Activated CD4-positive, CD25-positive, alpha-beta regulatory T cell treated with anti-CD3 and anti-CD28 coated beads, Interleukin-2, amount 50 U/mL, for 72 hours (primary cell): ENCODE measurements at regions not wholly inside any gene's neighbourhood (a gene's known extent, or its start where the extent isn't known, plus 50 kb on each side); places are given as distances from the start of the nearest gene placed in this dataset.
"Not testable (repeated sequence)": the region's sequence is repeated elsewhere in the genome, so short reads cannot be mapped to it uniquely, and the experiment has no call there.

Experiments
- DNase-seq: peaks from one replicate; pipeline ENCODE4 v3.0.0; 2021

DNA sequence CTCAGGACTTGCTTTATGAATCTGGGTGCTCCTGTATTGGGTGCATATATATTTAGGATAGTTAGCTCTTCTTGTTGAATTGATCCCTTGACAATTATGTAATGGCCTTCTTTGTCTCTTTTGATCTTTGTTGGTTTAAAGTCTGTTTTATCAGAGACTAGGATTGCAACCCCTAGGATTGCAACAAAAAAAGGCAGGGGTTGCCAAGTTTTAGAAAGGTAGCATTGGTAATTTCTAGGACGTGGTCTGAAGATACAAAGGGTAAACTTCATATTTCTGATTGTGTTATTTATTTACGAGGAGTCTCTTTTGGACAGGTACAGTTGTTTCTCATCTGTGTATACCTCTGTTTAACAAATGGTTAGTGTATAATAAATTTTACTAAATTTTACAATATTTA, 433.7 kb downstream of the BTG1 start:
- not testable (repeated sequence) for DNase-seq

DNA sequence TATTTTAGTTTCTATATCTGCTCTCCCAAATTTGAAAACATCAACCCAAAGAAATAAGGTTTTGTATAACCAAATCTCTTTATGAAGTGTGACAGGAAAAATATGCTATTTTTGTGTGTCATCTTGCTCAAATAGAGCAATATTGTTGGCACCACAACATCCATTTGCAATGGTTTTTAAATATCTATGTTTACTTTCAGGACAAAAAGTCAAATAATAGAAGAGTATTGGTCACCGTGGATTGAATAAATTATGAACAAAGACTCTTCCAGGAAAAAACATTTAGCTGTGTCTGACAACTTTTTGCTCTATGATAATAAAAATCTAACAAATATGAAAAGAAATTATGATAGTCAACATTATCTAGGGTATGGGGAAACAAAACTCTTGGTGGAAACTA, 439.2 kb downstream of the BTG1 start:
- DNase-seq = no peak

DNA sequence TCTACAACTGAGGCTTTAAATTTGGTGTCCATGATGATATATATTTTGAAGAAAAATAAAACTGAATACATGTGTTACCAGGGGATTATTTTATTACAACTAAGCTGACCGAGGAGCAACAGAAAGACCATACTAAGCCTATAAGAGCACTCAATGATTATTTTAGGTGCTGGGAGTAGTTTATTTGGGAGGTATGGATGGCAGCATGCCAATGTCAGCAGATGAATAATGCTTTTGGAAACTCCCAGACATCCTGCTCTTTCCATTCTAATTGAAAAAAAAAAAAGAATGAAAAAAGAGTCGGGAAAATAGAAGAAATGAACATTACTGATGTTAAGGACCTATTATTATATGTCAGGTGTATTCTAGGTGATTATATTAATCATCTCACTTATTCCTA, 441.2 kb downstream of the BTG1 start:
- no peak for DNase-seq

DNA sequence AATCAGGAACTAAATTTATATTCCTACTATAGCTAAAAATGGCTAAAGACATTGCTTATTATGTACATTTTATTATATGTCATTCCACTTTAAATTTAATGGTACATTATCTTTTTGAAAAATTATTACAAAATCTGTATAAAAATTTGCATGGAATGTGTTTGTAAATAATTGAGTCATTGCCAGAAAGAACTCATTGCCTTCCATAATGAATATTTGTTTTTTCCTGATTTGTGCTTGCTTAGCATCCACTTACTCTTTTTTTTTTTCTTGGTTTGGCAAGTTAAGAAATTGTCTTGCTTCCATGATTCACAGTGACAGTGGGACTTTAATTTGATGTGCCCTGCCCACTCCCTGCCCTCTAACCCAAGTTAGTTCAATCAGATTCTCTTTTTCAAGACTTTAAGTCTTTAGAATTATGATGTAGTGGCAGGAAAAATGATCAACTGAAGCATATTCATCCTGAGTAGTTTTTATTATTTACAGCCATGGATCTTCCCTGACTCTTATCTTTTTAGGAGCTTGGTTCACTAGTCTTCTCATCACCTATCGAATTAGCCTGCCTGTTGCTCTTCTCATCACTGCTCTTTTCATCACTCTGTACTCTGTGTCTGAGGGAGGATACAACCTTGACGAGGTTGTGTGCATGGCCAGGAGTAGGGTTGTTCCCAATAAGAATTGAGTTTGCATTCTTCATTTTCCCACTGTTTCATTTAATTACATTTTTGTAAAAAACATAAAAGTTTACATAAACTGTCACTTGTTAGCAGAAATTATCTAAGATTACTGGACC, 442.0 kb downstream of the BTG1 start:
- no peak for DNase-seq

DNA sequence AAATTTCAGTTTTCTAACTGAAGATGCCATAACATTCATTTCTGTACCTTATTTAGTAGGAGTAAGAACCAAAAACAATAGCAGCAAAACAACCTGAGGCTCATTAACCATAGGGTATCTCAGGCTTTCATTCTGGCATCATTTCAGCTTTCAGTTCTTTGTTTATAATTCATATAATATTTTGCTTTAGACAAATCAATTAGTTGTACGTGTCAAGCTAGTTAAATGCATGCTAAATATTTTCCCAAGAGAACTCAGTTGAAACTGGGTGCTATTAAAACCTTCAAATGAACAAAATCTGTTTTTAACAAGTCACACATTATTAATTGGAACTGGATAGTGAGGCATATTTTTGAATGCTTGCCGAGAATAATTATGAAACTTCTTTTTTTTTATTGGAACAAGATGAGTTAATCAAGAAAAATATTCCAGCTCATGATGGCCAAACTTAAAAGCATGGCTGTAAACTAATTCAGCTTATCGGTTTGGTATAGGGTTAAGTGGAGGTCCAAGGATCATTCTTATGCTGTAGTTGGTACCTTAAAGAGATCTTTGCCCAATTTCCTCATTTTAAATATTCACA, 442.7 kb downstream of the BTG1 start:
- no peak for DNase-seq

DNA sequence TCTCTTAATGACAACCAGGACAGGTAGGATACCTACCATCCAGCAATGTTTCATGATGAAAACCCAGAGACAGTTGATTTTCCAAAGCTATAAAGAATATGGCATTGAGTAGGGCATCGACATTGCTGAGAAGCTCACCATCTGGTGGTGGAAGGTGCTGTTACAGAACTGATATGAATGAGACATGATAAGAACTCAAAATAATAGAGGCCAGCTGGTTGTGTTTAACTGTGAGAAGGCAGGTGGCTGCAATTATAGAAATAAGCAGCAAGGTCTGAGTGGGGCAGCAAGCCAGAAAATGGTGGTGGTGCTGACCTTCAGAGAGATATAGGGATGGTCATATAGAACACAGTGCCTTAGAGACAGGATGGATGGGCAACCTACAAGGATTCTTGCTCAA, 449.7 kb downstream of the BTG1 start:
- DNase-seq = no peak

DNA sequence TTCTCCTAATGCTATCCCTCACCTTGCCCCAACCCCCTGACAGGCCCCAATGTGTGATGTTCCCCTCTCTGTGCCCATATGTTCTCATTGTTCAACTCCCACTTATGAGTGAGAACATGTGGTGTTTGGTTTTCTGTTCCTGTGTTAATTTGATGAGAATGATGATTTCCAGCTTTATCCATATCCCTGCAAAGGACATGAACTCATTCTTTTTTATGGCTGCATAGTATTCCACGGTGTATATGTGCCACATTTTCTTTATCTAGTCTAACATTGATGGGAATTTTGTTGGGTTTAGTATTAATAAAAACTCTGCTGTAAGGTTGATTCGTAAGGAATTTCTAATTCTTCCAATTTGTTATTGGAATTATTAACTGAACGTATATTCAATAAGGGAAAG, 450.2 kb downstream of the BTG1 start:
- DNase-seq = not testable (repeated sequence)

DNA sequence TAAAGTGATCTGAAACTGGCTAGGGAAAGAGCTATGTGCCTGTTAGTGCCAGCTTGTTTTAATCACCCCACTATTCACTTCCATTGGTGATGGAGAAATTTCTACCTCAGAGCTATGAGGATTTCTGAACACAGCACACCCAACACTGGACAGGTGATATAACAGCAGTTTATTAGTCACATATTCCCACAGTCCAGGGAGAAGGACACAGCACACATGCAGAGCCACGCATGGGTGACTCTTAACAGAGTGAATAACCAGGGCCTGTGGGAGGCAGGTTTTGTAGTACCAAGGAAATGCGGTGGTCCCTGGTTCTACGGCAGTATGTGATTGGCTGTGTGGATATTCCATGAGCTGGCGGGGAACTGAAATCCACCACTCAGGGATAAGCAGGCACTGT, 455.1 kb downstream of the BTG1 start:
- no peak for DNase-seq

DNA sequence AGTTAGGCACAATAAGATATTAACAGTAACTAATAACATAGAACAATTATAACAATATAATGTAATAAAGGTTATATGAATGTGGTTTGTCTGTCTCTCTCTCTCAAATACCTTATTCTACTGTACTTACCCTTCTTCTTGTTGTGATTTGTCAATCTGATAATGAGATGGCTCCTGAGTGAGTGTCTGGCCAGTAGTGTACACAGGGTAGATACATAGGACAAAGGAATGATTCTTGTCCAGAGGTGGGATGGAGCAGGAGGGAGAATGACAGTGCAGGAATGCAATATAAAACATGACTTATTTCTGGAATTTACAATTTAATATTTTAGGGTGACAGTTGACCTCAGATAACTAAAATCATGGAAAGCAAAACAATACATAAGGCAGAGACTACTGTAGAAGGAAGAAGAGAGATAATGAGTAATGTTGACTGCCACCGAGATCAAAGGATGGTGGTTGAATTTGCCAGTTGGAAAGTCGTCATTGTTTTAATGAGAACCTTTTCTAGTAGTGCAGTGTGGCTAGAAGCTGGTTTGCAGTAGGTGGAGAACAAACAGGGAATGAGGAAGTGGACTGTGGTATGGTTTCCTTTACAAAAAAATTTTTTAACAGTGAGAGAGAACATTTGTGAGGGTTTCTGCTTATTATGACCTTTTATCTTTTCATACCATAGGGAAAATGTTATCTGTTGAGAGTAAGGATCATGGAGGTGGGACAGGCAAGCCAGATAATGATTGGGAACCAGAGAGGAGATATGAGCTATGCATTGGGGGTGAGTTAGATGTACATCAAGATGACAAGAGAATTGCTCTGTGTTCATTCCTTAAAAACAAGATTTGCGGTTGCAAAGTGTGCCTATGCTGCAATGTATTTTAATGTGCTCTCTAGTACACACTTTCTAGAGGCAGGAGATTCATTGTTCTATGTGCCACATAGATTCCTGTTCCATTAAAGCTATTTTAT, 458.3 kb downstream of the BTG1 start:
- no peak for DNase-seq

DNA sequence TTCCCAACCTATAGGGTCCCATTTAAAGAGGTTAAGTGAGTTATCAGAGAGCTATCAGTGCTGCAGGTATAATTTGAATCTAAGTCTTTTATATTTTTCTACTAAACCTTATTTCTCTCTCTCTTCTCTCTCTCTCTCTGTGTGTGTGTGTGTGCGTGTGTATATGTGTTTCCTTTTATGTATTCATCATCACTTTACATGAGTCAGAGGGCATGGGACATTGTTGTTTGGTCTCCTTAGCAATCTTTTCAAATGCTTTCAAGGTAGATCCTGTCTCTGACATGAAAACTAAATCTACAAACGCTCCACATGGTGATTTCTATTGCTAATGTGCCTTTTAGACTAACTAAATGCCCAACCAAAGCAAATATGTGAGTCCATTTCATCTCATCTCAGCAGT, 459.7 kb downstream of the BTG1 start:
- DNase-seq = no peak

DNA sequence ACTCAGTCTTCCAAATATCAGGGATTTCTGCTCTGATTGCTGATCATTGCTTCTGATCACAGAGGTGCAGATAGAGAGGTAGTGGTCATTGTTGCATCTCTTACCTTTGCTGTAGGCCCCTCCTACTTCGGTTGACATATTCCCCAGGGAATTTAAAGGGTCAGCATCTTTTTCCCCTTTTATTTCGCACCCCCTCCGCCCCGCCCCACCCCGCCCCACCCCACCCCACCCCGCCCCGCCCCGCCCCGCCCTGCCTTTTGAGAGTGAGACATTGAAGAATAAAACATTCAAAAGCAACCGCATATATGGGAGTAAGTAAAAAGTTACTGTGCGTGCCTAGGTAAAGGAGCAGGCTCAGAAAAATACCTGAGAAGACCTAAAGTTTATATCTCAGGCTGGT, 463.9 kb downstream of the BTG1 start:
- no peak for DNase-seq

DNA sequence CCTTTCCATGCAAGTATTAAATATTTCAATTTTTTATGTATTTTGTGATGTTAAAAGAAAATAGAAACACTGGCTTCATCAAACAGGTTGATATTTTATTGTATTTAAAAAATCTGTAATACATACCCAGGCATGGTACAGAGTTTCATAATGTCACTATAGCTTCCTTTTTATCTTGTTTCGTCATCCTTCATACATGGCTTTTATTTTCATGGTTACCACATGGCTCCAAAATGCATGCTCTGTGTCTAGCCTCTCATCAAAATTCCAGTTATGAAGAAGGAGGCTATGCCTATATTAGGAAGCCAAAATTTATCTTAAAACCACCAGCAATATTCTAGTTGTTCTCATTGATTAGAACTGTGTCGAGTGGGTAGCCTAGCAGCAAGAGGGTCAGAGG, 464.8 kb downstream of the BTG1 start:
- DNase-seq = no peak

DNA sequence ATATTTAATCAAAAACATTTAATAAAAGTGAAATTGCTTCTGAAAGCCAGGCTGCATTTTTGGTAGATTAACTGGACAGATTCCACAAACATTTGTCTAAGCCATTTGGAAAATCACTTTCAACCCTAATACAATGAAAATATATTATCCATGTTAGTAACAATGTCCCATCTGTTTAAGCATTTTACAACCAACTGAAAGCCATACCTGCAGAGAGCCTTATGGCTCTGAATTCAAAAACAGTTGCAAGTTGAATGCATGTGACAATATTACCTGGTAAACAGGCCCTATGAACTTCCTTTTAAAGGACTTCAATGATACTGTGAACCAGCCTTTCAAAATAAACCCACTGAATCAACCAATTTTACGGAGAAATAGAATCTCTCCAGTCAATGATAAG, 468.1 kb downstream of the BTG1 start:
- no peak for DNase-seq

DNA sequence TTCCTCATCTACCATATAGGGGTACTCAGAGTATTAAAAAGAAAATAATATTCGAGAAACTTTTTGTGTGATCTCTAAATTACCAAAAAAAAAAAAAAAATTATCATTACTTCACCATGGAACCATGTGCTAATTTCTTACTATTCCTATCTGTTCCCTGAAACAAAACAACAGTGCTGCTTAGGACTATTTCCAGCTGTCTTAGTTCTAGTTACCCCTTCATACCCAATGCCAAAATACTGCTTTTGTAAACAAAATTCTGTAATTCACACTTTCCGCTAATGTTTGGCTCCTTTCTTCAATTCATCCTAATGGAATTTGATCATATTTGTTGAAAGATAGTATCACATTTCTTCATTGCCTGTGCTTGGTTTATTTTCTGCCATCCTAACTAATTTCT, 470.2 kb downstream of the BTG1 start:
- no peak for DNase-seq

DNA sequence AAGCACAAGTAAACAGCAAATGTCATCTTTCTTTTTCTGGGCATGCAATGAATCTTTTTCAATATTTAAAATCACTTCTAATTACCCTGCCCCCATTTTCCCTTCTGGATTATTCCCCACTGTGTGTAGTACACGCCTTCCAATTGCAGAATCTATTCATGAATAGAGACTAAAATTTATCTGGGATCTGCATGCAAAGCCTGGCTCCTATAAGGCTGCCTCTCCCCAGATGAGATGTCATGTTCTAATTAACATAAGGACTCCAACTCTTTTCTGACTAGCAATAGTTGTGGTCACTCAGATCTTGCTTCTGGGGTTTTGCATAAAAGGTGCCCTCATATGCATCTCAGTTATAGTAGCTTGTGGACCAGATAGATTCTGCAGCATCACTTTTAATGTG, 473.5 kb downstream of the BTG1 start:
- DNase-seq = no peak

DNA sequence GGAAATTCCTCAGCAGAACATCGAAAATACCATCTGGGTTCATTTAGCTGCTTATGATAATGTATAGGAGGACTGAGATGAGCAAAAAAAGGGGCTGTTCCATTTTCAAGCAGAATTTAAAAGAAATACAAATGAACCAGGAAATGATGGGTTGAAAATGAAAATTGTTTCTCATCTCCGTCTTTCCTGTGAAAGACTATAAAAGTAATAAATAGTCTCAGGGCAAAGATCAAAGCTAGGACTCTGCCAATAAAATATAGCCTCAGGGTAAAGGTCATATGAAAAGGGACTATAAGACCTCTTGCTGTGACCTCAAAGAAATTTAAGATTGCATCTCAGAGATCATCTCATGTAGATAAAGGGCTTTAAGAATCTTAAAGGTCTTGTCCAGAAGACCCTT, 478.0 kb downstream of the BTG1 start:
- no peak for DNase-seq

DNA sequence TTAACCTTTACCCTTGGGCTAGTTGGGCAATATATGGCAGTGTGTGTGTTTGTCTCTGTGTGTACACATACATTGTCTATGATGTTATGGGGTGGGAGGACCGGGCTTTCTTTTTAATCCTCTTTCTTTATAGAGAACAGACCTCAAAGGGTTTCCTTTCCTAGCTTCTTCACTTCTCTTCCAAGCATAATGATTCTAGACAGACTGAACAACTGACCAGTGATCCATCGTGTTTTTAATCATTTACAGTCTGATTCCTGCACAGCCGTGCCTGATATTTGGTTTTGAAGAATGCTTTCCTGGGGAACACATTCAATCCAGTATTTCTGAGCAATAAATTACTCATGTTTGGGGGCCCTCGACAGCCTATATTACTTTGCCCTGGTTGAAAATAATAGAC, 481.1 kb upstream of the DCN start:
- DNase-seq = no peak

DNA sequence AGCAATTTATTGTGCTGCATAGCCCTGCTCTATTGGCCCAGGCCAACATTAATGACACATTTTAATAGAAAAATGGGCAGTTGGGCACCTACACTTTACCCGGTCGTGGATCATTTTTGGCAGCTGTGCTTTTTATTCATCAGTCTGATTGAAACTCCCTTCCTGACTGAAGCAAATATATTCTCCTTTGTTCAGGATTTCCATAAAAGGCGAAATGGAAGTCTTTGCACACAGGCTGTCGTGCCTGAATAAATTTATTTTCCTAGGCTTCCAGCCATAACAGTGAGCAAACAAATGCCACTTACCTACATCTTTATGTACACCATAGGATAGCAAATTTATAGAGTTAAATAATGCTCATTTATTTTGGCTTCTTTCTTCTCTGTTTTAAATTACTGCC, 480.7 kb upstream of the DCN start:
- DNase-seq = no peak

DNA sequence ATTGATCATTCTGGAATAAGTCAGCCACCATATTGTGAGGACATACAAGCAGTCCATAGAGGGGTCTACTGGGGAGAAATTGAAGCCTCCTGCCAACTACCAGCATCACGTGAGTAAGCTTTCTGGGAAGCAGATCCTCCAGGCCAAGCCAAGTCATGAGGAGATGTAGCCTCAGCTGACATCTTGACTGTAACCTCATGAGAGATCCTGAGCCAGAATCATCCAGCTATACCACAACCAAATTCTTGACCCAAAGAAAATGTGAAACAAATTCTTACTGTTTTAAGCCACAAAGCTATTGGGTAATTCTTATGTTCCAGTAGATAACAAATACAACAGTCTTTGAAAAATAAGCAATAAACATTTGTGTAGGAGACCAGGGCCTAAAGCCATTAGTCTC, 479.4 kb upstream of the DCN start:
- no peak for DNase-seq

DNA sequence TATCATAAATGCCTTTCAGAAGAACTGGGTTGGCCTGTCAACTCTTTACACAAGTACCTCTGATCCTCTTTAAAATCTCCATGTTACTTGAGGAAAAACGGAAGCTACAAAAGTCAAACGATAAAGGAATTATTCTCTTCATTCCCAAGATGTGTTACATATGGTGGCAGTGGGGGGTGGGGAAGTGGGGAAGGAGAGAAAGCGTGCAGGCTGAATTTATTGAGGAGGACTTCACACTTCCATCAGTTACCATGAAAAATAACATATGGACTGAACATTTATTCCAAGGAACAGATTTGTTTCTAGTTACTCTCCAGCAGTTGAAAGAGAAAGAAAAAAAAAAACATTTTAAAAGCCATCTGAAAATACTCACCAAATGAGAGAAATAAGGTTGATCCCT, 474.4 kb upstream of the DCN start:
- no peak for DNase-seq

DNA sequence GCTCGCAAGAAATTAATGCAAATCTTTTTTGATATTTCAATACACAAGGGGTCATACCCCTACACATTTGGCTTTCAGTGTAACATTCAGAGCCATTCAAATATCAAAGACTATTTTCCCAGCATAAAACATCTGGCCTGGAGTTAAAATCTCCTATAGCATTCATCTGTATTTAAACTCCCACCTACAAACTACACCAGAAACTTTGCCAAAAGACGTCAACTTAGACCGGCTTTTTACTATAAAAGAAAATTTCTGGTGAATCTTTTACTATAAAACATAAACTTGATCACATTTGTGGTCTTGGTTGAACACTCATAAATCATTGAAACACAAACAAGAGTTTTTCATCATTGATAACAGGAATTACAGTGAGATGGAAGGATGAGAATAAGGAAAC, 473.3 kb upstream of the DCN start:
- DNase-seq = no peak

DNA sequence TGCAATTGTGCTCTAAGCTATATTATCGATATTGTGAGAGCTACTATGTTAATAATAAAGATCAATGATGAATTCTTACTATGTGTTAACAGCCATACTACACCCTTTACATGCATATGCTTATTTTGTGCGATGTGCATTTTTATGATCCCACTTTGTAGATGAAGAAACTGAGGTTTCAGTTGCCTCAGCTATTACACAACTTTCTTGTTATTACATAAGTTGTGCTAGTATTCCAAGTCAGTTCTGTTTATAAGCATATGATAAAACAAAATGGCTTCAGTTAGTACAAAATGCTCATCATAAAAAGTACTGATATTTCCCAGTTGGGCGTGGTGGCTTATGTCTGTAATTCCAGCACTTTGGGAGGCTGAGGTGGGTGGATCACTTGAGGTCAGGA, 471.5 kb upstream of the DCN start:
- DNase-seq = no peak

DNA sequence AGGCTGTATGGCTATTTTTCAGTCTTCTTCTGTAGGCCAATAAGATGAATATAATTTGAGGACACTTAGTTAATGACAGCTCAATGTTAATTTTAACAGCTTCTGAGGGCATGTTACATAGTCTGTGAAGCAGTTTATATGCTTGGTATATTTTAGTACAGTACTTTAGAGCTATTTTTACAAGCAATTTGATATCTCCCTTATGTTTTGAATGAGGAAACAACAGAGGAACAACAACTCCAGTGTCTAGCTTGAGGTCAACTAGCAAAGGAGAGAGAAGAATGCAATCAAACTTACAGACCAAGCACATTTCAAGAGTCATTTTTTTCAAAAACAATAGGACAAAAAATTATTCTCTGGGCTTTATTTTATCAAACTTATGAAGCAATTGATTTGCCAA, 469.1 kb upstream of the DCN start:
- no peak for DNase-seq

DNA sequence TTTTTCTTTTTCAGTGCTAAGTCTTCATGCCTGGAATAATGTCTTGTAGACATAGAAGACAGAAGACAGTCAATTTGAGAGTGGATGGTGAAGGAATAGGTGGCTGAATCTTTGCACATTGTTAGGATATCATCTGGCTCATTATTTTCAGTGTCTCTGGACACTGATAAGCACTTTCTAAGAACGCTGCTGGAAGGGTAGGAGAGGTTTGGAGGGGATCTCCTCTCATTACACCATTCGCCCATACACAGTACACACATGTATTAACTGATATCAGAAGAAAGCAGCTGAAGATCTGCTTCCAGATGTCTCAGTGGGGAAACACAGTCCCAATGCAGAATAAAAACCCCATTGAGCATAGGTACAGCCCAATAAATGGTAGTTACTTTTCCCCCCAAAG, 461.1 kb upstream of the DCN start:
- no peak for DNase-seq
